GM18861 (cell line): ENCODE measurements at regions not wholly inside any gene's neighbourhood (a gene's known extent, or its start where the extent isn't known, plus 50 kb on each side); places are given as distances from the start of the nearest gene placed in this dataset.
"Not testable (repeated sequence)": the region's sequence is repeated elsewhere in the genome, so short reads cannot be mapped to it uniquely, and the experiment has no call there.

Experiments
- ATAC-seq: cut with Tn5 transposase; IDR thresholded peaks from one replicate; pipeline ENCODE4 v1.9.1; 2021; ENCODE audit not compliant: unreplicated experiment

DNA sequence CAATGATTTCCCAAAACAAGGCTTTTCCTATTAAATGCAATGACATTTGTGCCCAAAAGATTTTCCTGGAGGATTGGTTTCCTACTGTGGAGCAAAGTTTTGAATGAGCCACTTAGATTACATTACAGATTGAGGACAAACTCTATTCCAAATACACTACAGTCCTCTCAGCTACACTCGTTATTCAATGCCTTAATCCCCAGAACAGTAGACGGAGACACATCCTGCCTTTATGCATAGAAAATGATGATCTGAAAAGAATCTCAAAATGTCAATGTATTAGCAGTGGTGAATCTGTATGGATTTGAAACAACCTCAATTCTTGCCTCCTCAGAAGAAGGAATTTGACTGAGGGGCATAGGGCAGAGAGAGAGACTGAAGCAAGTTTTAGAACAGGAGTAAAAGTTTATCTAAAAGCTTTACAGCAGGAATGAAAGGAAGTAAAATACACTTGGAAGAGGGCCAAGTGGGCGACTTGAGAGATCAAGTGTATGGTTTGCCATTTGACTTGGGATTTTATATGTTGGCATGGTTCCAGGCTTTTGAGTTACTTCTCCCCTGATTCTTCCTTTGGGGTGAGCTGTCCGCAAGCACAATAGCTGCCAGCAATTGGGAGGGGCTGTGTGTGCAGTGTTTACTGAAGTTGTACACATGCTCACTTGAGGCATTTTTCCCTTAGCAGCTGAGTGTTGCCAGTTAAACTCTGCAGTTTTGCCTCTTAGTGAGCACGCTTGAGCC is 891.9 kb upstream of the MBL2 start:
- ATAC-seq, result no peak

GRCh38 chr10:53650794-53651193 is 878.2 kb upstream of the MBL2 start:
- ATAC-seq, result no peak

- ATAC-seq, result not testable (repeated sequence)
Measured at GRCh38 chr10:53647221-53647620, 874.6 kb upstream of the MBL2 start.

DNA sequence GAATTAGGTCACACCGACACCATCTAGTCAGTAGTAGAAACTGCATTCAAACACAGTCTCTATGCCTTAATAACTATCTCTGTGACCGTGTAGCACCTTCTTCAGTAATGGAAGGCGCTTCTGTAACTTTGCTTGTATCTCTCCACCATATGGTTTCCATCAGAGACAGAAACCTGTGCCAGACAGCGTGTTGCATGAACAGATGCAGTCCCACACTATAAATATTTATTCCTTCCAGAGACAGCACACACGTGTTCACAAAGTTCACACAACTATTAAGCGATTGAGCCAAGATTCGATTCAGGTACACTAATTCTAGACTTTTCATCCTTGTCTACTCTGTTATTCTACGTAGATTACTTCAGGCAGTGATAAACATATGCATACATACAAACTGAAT is 873.9 kb upstream of the MBL2 start:
- no peak for ATAC-seq

- ATAC-seq, result no peak
Measured at GRCh38 chr10:53645951-53646350, 873.4 kb upstream of the MBL2 start.

- ATAC-seq, result no peak
Measured at GRCh38 chr10:53638006-53638405, 865.4 kb upstream of the MBL2 start.

DNA sequence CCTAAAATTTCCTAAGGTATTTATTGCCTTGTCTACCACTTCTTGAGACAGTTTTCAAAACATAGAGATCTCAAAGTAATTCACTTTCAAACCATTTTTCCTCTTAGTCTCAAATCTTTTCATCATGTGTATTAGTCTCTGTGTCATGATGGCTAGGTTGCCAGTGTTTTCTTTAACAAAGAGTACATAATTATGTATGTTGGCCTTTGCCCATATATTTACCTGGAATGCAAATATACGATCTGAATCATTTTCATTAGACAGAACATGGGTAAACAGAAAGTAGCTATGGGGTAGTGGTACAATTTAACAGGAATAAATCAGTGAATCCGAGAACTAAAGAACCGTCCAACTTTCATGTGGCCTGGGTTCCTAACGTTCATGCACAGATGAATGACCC is 852.1 kb upstream of the MBL2 start:
- ATAC-seq, result no peak

DNA sequence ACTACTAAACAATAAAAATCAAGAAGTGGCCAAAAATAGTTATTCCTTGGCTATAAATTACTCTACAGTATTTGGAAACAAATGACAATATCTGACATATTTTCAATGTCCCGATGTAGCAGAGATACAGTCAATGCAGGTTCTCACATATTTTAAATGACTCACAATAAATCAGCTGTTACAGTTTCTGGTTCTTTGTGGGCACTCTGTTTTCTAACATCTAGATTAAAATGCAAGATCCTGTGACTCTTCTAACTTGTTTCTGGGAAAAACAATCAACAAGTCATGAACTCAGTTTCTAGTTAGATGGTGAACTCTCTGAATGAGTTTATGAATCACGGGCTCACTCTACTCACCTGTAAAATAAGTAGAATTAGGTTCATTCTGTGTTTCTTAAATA is 849.6 kb upstream of the MBL2 start:
- ATAC-seq, result no peak

GRCh38 chr10:53619671-53620070 is 847.1 kb upstream of the MBL2 start:
- ATAC-seq, result no peak

- ATAC-seq, result no peak
Measured at GRCh38 chr10:53607691-53608090, 835.1 kb upstream of the MBL2 start.

GRCh38 chr10:53606981-53607380 is 834.4 kb upstream of the MBL2 start:
- ATAC-seq, result no peak

- peak; percentile 49 for ATAC-seq
Measured at GRCh38 chr10:53601260-53601875, 828.8 kb upstream of the MBL2 start.

DNA sequence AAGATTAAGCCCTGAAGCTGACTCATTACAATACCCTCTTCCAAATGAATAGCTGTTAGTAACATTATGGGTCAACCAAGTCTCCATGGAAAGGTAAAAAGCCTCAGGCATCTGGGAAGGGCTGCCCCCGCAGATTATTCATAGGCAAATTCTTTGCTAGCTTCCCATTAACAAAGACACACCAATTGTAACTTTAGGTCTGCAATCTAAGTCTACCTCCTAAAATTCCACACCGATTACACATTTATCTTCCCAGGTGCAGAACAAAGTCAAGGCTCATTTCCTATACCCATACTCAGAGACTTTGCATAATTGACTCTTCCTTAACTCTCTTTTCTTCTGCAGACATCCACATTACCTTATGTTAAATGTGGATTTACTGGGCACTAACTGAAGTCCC is 826.3 kb upstream of the MBL2 start:
- no peak for ATAC-seq

DNA sequence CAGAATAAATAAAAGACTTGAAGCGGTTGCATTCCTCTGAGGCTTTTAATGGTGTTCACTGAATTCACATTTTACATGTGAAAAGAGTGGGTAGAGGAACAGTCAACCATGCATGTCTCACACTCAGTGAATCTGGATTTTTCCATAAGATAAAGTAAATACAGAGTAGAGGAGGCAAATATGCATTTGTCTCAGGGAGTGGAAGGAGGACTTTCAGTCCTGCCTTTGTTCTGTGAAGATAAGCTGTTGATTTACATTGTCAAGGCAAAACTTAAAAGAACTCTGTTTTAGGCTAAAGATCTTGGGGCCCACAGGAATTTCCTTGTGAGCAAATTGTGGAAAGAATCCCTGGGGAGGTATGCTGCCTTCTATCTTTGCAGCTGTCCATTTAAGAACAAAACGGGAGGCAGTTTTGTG is 825.3 kb upstream of the MBL2 start:
- ATAC-seq, result no peak

DNA sequence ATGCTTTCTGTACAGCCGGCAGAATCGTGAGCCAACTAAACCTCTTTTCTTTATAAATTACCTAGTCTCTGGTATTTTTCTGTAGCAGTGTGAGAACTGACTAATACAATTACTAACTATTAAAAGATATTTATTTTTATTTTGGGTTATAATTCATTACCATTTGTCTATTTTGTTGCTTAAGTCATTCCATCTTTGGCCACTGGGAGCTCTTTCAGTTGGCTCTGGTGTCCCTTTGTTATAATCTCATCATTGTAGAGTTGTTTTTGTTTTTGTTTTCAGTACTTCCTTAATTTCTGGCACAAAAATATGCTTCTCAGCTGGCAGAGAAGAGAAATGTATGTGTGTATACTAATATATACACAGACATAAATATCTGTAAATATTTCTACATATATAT is 807.9 kb upstream of the MBL2 start:
- no peak for ATAC-seq

GRCh38 chr10:53579773-53580172 is 807.2 kb upstream of the MBL2 start:
- no peak for ATAC-seq

GRCh38 chr10:53574024-53574423 is 801.4 kb upstream of the MBL2 start:
- ATAC-seq, result no peak

DNA sequence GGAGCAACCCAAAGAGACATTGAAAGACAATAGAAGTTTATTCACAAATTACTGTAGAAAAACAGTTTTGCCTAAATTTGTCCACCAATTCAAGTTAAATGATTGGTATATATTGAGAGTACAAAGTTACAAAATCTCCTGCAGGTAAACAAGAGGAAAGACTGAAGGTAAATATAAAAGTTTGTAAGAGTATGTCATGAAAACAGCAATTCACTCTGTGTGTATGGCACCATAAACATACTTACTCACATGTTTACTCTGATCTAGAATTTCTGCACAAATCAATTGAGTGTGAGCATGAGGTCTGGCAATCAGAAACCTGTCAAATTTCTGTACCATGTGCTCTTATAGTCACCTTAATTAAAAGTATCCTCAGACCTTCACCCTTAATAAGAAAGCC is 800.9 kb upstream of the MBL2 start:
- no peak for ATAC-seq

DNA sequence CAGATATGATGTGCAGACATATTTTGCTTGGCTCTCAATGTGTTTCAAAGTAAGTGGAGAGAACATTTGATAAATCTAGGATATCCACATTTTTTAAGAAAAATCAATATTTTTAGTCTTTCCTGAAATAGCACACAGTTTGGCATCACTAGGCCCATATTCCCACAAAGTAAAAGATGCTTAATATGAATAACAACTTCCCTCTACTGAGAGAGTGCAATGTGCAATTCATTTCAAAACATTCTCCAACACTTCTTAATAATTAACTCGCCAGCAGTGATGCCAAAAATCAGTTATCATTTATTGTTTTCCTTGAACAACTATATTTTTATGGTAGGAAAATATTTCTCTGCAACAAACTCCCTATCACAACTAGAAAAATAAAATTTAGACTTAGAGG is 800.2 kb upstream of the MBL2 start:
- no peak for ATAC-seq

GRCh38 chr10:53570221-53570620 is 797.6 kb upstream of the MBL2 start:
- ATAC-seq, result no peak

GRCh38 chr10:53569455-53569854 is 796.9 kb upstream of the MBL2 start:
- ATAC-seq, result no peak

DNA sequence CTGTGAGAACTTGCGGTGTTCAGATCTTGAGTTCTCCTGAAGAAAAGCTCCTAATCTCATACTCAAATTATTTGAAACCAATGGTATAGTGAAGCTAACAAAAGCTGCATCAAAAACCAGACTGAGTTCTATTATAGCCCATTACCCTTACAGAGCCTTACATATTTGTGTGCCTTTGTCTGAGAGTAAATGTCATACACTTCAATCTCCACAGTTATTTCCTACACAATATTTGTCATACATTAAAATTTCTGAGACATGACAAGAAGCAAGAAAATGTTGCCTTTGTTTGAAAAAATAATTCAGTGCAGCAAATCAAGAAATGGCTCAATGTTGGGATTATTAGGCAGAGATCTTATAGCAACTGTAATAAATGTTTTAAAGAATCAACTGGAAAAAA is 776.1 kb upstream of the MBL2 start:
- no peak for ATAC-seq

GRCh38 chr10:53547364-53547763 is 774.8 kb upstream of the MBL2 start:
- no peak for ATAC-seq
